GM12878 (cell line): ENCODE measurements at regions not wholly inside any gene's neighbourhood (a gene's known extent, or its start where the extent isn't known, plus 50 kb on each side); places are given as distances from the start of the nearest gene placed in this dataset.

Source experiments
- ATAC-seq: fragments of 200-7000 bp; cut with Tn5 transposase; 3 replicates; pipeline ENCODE4 v1.9.1; 2020; ENCODE audit warnings: mild to moderate bottlenecking, moderate library complexity
- BruUV-seq: library from RNA; stranded (reverse); fragments of 400-500 nt; replicated peaks from 2 replicates; lab custom pipeline; 2021; lab: Mats Ljungman, UMichigan
- CTCF ChIA-PET: fragments of 300-600 bp; sonication (Branson Sonifier 250); formaldehyde crosslinking; extraction: SDS; loops from one replicate; lab custom pipeline; 2021; ENCODE audit warnings: inconsistent platforms; lab: Yijun Ruan, JAX
- POLR2A ChIA-PET: fragments of 350-600 bp; formaldehyde crosslinking; extraction: SDS; loops from one replicate; lab custom pipeline; 2021; ENCODE audit warnings: inconsistent platforms; lab: Charles Lee
- RAD21 ChIA-PET: fragments of 300-600 bp; sonication (Branson Sonifier 250); formaldehyde crosslinking; loops from one replicate; lab custom pipeline; 2023; ENCODE audit warnings: antibody characterized with exemption; ENCODE audit not compliant: unreplicated experiment; lab: Charles Lee
- SMC1A ChIA-PET: fragments of 300-600 bp; sonication (Branson Sonifier 250); formaldehyde crosslinking; loops from one replicate; lab custom pipeline; 2023; ENCODE audit not compliant: unreplicated experiment, uncharacterized antibody; lab: Charles Lee
- DNase-seq: peaks from one replicate; pipeline ENCODE4 v3.0.0-alpha.2; 2011; ENCODE audit warnings: low read depth, low spot score
- FAIRE-seq: peaks from 3 replicates; lab custom pipeline; 2011; peaks lifted over from hg19 to GRCh38; lab: Jason Lieb, UNC
- H2AFZ ChIP-seq: 2 replicates; pipeline ENCODE4 v1.6.0; 2011; ENCODE audit warnings: low read depth, low read length, control low read depth; ENCODE audit not compliant: control insufficient read depth
- H3K27ac ChIP-seq: 2 replicates; pipeline ENCODE4 v1.5.1; 2011; ENCODE audit warnings: control low read depth; ENCODE audit not compliant: control insufficient read depth, insufficient read depth
- H3K27me3 ChIP-seq, 2 experiments: replicated peaks in 1 of 2; 2 replicates each; pipeline versions ENCODE4 v1.6.0 to v1.6.1; 2011; ENCODE audit warnings: low read length in 1 of 2; ENCODE audit not compliant: control insufficient read depth in 2 of 2, insufficient read depth in 2 of 2
- H3K36me3 ChIP-seq, 2 experiments: 2 replicates each; pipeline ENCODE4 v1.5.1; 2011; ENCODE audit warnings: low read length in 1 of 2; ENCODE audit not compliant: control insufficient read depth in 2 of 2, insufficient read depth in 2 of 2
- H3K4me1 ChIP-seq: 2 replicates; pipeline ENCODE4 v1.6.1; 2011; ENCODE audit warnings: mild to moderate bottlenecking, low read length, moderate library complexity, mixed read lengths; ENCODE audit not compliant: control insufficient read depth, insufficient read depth
- H3K4me2 ChIP-seq: 2 replicates; pipeline ENCODE4 v1.6.0; 2011; ENCODE audit warnings: control low read depth; ENCODE audit not compliant: control insufficient read depth, insufficient read depth
- H3K4me3 ChIP-seq: fragments of 200-600 bp; sonication (generic); 2 replicates; pipeline ENCODE4 v1.5.1; 2016
- H3K79me2 ChIP-seq: 2 replicates; pipeline ENCODE4 v1.6.0; 2011; ENCODE audit warnings: low read length; ENCODE audit not compliant: control insufficient read depth, insufficient read depth
- H3K9ac ChIP-seq: 2 replicates; pipeline ENCODE4 v1.8.0; 2011; ENCODE audit warnings: low read length, control low read depth, mixed read lengths; ENCODE audit not compliant: control insufficient read depth, insufficient read depth
- H3K9me3 ChIP-seq: replicated peaks from 3 replicates; pipeline ENCODE4 v1.5.1; 2011; ENCODE audit warnings: mild to moderate bottlenecking, low read length; ENCODE audit not compliant: control insufficient read depth, insufficient read depth
- H4K20me1 ChIP-seq: 2 replicates; pipeline ENCODE4 v1.6.0; 2011; ENCODE audit not compliant: control insufficient read depth, insufficient read depth
- ATF3 ChIP-seq: IDR thresholded peaks from 2 replicates; pipeline ENCODE4 v1.6.1; 2011; ENCODE audit warnings: low read depth, mild to moderate bottlenecking, low read length, moderate library complexity, borderline replicate concordance; ENCODE audit errors: extremely low read depth
- CEBPZ ChIP-seq: fragments of 150-350 bp; IDR thresholded peaks from 2 replicates; pipeline ENCODE4 v1.6.1; 2016; ENCODE audit warnings: low read depth, low read length
- CHD1 ChIP-seq: IDR thresholded peaks from 2 replicates; pipeline ENCODE4 v1.6.1; 2012; ENCODE audit warnings: low read depth, low read length, improper control_type of control experiment
- HDAC2 ChIP-seq: fragments of 200-600 bp; sonication (generic); IDR thresholded peaks from 2 replicates; pipeline ENCODE4 v1.6.1; 2017
- HSF1 ChIP-seq: fragments of 150-350 bp; IDR thresholded peaks from 2 replicates; pipeline ENCODE4 v1.6.1; 2014; ENCODE audit warnings: mild to moderate bottlenecking, low read depth, low read length
- JUNB ChIP-seq: IDR thresholded peaks from 2 replicates; pipeline ENCODE4 v1.6.1; 2016; ENCODE audit warnings: antibody characterized with exemption, mild to moderate bottlenecking
- KAT2A ChIP-seq: conservative IDR thresholded peaks from 2 replicates; pipeline ENCODE4 v1.6.1; 2011; ENCODE audit warnings: low read depth, low read length; ENCODE audit not compliant: control insufficient read depth
- MAX ChIP-seq: IDR thresholded peaks from 2 replicates; pipeline ENCODE4 v1.6.1; 2012; ENCODE audit warnings: low read depth, low read length, improper control_type of control experiment
- MEF2B ChIP-seq: fragments of 450-650 bp; IDR thresholded peaks from 2 replicates; pipeline ENCODE4 v1.6.1; 2018; ENCODE audit warnings: mild to moderate bottlenecking, moderate library complexity; ENCODE audit not compliant: partially characterized antibody, poor library complexity, severe bottlenecking
- NFIC ChIP-seq: IDR thresholded peaks from 2 replicates; pipeline ENCODE4 v1.6.1; 2012; ENCODE audit warnings: low read depth, mild to moderate bottlenecking, inconsistent platforms, low read length, moderate library complexity
- PAX8 ChIP-seq: fragments of 450-650 bp; IDR thresholded peaks from 2 replicates; pipeline ENCODE4 v1.6.1; 2017; ENCODE audit warnings: mild to moderate bottlenecking, moderate library complexity
- POLR2AphosphoS2 ChIP-seq: IDR thresholded peaks from 2 replicates; pipeline ENCODE4 v1.6.1; 2011; ENCODE audit warnings: low read depth, mild to moderate bottlenecking, low read length, improper control_type of control experiment, moderate library complexity
- SP1 ChIP-seq: IDR thresholded peaks from one replicate; pipeline ENCODE4 v1.6.1; 2011; ENCODE audit warnings: low read depth, low read length
- WGBS: methylation state at CpG from one replicate; pipeline ENCODE4 v1.1.6; 2016; ENCODE audit warnings: low lambda C conversion rate; ENCODE audit not compliant: insufficient replicate concordance, insufficient coverage; ENCODE audit errors: missing lambda C conversion rate; 5-methylcytosine and 5-hydroxymethylcytosine counted together
- in situ Hi-C: fragments of 300-500 bp; cut with MboI; formaldehyde crosslinking; loops from 9 replicates; pipeline ENCODE4 v1.14.3; 2018; ENCODE audit warnings: mixed read lengths
- intact Hi-C: fragments of 100-400 bp; cut with micrococcal nuclease; formaldehyde crosslinking; loops from one replicate; pipeline ENCODE4 v1.14.2; 2022; ENCODE audit not compliant: unreplicated experiment

- no peaks in the 10 kb centered on the region for H3K4me1 ChIP-seq
- SMC1A ChIA-PET, result no interaction called here
- H2AFZ ChIP-seq, result no peak overlapping the region
- POLR2A ChIA-PET, result no interaction called here
- DNase-seq, result no peak
- no peaks in the 10 kb centered on the region for H3K27me3 ChIP-seq
- H3K27ac ChIP-seq, result no peak overlapping the region
- no peak for ATAC-seq
- BruUV-seq, result no TSS peak
- no peak for TF ChIP-seq NFIC
- TF ChIP-seq MEF2B, result no peak
- TF ChIP-seq HSF1, result no peak
- TF ChIP-seq PAX8, result no peak
- TF ChIP-seq CHD1, result no peak
- TF ChIP-seq, all 136 proteins: peak for 0
- Histone ChIP-seq H3K9ac (no peak overlapping the region), H3K79me2 (no peaks in the 10 kb centered on the region), H3K4me2 (no peak overlapping the region), H3K9me3 (no peaks in the 10 kb centered on the region; the same call in 1 of the 3 replicates), H3K4me3 (no peak overlapping the region), H3K36me3 (no peaks in the 10 kb centered on the region), H4K20me1 (no peaks in the 10 kb centered on the region)
- intact Hi-C loops (no loop called here), in situ Hi-C loops (no loop called here)
- WGBS, result 26% methylated on average over 3 of the region's 3 CpGs
- ChIA-PET CTCF (no interaction called here), RAD21 (no interaction called here)
- FAIRE-seq, result no peak
Observed at GRCh38 chr7:131904760-131905327, 348.4 kb upstream of the PODXL start.

- FAIRE-seq (no peak), ATAC-seq (no peak), DNase-seq (no peak)
- Histone ChIP-seq H3K79me2 (no peaks in the 10 kb centered on the region), H3K4me3 (no peak overlapping the region), H3K27ac (no peak overlapping the region), H3K4me2 (no peak overlapping the region), H3K9ac (no peak overlapping the region), H3K9me3 (no peaks in the 10 kb centered on the region; the same call in 1 of the 3 replicates), H3K36me3 (no peaks in the 10 kb centered on the region), H2AFZ (no peak overlapping the region), H4K20me1 (no peaks in the 10 kb centered on the region), H3K27me3 (no peaks in the 10 kb centered on the region), H3K4me1 (no peaks in the 10 kb centered on the region)
- ChIA-PET POLR2A (no interaction called here), RAD21 (no interaction called here), CTCF (interaction anchor here (1.0 kb wide), 1 partner anchor 13 kb away, joined by 6 read pairs; no protein-coding TSS in a partner anchor), SMC1A (no interaction called here)
- TF ChIP-seq HDAC2, result no peak
- no peak for TF ChIP-seq ATF3
- TF ChIP-seq JUNB, result no peak
- no peak for TF ChIP-seq CEBPZ
- TF ChIP-seq SP1, result no peak
- TF ChIP-seq KAT2A, result no peak
- TF ChIP-seq POLR2AphosphoS2, result no peak
- TF ChIP-seq MAX, result no peak
- in situ Hi-C loops (no loop called here), intact Hi-C loops (no loop called here)
- BruUV-seq, result no TSS peak
- 0% methylated on average over 1 of the region's 1 CpG for WGBS
Observed at GRCh38 chr7:131903315-131903714, 346.9 kb upstream of the PODXL start.
